Activated naive CD4-positive, alpha-beta T cell treated with Interleukin-2 at 50 U/mL for 16 hours (primary cell): ENCODE measurements at regions not wholly inside any gene's neighbourhood (a gene's known extent, or its start where the extent isn't known, plus 50 kb on each side); places are given as distances from the start of the nearest gene placed in this dataset.
A peak's percentile ranks its signal among the peaks of the same experiment; 100 is the strongest.

Experiments
- DNase-seq: peaks from one replicate; pipeline ENCODE4 v3.0.0-alpha.2; 2020

GRCh38 chr6:56375806-56376205 is 128.4 kb upstream of the COL21A1 start:
- DNase-seq = no peak

- no peak for DNase-seq
These were observed 127.5 kb upstream of the COL21A1 start for GRCh38 chr6:56374841-56375369.

DNA sequence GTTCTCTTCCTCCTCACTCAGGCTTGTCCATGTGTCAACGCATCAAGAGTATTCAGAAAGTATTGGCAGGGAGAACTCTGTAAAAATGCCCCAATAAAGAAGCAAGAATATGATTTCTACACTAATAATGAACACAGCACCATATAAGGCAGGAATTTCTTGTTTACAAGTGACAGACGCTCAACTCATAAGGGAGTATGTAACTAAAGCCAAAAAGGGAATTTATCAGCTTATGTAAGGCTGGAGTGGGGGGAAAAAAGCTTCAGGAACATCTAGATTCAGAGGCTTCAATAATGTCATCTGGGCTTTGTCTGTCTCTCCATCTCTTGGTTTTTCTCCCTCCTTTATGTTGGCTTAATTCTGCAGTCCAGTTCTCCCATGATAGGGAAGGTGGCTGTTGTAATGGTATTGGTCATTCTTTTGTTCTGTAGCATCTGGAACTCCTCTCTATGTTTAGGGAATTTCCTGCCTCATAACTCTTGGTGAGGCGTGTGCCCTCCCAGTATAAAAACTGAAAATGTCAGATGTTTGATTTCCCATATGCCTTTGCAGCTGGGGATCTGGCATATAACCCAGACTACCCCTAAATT is 125.1 kb upstream of the COL21A1 start:
- DNase-seq = no peak

- DNase-seq = no peak
These were observed 123.3 kb upstream of the COL21A1 start for GRCh38 chr6:56370561-56371211.

GRCh38 chr6:56370127-56370540 is 122.8 kb upstream of the COL21A1 start:
- DNase-seq = no peak

- no peak for DNase-seq
These were observed 121.1 kb upstream of the COL21A1 start for GRCh38 chr6:56368491-56368890.

- DNase-seq = no peak
These were observed 118.9 kb upstream of the COL21A1 start for GRCh38 chr6:56366141-56366852.

- DNase-seq = no peak
These were observed 117.5 kb upstream of the COL21A1 start for GRCh38 chr6:56364827-56365339.

DNA sequence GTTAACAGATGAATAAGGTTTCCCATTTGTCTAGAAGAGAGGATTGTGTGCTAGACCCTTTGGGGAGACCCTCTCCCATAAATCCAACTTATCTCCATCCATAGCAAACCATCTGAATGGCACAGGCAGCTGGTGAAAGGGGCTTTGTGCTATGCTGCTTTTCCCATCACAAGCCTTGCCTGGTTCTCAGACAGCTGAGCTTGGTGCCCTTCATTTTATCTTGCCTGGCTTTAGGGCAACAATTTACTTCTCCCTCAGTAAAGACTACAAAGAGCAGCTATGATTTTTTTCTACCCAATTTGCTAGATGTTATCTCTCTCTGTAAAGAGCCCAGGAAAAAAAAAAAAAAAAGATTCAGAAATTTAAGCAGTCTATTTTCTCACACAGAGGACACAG is 117.0 kb upstream of the COL21A1 start:
- no peak for DNase-seq

- no peak for DNase-seq
These were observed 116.5 kb upstream of the COL21A1 start for GRCh38 chr6:56363796-56364430.

GRCh38 chr6:56361812-56362211 is 114.4 kb upstream of the COL21A1 start:
- no peak for DNase-seq

DNA sequence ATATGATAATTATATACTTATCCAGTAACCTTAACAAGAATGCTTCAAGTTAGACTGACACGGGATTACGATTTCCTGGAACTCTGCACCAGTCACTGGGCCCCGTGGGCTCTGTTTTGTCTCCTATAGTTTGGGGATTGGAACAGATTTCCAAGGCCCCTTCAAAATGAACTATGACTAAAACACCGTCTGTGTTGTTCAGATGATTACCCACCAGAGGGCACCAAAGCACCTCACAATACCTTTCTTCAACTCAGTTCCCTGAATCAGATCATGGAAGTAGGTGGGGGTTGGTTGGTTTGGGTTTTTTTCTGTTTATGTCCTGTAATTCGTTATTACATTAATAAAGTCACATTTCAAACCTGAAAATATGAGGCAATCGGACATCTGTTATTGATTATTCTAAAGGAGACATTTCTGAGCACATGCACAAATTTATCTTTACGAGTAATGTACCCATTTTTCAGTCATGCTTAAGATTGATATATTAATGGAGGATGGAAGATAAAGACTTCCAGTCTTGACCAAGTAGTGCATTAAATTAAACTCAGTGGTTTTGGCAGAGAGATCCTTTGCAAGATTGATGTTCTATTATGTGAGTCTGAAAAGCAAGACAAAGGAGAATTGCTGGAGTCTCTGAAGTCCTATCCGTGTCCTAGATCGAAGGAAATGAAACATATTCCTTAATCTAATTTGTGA is 112.0 kb upstream of the COL21A1 start:
- DNase-seq = peak; percentile 42

DNA sequence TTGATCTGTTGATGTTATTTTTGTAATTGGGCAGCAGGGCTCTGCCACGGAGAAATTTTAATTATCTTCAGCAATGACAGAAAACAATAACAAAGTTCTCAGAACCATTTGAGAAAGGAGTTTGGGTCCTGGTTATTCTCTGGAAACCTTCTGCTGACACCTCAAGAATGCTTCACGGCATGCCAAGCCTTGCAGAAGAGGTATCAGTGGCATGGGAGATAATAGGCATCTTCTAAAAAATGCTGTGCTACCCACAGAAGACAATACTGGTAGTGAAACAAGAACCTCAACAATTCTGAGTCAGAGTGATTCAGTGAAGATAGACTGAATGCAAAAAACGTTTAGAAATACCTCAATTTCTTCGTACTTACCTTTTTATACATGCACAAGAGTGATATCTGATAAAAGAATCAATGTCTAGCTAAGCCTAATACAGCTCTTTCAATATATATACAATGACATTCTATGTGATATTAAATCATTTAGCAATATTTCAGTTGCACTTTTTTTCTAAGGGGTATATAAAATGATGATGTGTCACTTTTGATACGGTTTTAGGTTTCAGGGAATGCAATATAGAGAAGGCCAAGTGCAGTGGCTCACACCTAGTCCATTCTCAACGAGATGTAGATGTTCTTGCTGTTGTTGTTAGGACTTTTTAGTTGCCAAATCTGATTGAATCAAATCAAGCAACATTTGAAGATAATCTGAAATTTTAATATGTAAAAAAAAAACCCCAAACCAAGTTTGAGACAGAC is 110.4 kb upstream of the COL21A1 start:
- no peak for DNase-seq

- no peak for DNase-seq
These were observed 109.0 kb upstream of the COL21A1 start for GRCh38 chr6:56356426-56356825.

DNA sequence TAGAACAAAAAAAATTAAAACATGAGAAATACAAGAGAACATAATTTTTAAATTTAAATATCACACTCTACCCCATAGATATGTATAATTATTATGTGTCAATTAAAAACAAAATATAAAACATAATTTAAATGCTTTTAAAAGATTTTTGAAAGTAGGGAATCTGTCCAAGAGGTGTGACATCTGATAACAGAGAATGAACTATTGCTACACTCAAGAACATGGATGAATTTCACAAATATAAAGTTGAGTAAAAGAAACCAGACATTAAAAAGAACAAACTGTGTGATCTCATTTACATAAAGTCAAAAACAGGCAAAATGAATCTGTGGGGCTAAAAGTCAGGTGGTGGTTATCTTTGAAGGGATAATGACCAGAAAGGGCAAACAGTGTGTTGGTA is 106.5 kb upstream of the COL21A1 start:
- DNase-seq = no peak

DNA sequence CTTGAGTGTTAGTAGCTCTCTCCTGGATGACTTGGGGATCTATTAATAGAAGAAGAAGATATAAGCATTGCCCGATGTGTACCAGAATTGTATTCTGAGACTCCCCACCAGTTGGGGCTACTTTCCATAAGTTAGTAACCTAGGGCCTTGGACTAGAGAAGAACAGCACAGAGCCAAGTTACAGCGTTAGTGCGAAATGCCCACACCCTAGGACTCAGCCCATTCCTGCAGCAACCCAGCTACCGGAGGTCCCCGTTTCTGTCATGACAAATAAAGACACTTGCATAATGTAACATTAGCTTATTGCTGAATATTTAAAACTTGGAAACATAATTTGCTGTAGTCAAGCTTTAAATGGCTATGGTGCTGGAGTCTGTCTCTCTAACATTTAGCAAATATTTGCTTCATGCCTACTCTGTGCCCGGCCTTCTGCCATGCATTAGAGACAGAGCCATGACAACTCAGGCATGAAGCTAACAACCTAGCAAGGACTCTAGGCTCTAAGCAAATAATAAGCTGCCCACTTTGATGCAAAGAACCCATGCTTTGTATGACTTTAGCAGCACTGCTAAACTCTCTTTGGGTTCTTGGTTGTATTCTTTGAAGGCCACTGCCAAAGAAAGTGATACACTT is 103.4 kb upstream of the COL21A1 start:
- no peak for DNase-seq

- DNase-seq = no peak
These were observed 101.8 kb upstream of the COL21A1 start for GRCh38 chr6:56349194-56349593.

- DNase-seq = no peak
These were observed 101.2 kb upstream of the COL21A1 start for GRCh38 chr6:56348578-56348977.

GRCh38 chr6:56347526-56347925 is 100.1 kb upstream of the COL21A1 start:
- no peak for DNase-seq

GRCh38 chr6:56346958-56347357 is 99.6 kb upstream of the COL21A1 start:
- DNase-seq = no peak

DNA sequence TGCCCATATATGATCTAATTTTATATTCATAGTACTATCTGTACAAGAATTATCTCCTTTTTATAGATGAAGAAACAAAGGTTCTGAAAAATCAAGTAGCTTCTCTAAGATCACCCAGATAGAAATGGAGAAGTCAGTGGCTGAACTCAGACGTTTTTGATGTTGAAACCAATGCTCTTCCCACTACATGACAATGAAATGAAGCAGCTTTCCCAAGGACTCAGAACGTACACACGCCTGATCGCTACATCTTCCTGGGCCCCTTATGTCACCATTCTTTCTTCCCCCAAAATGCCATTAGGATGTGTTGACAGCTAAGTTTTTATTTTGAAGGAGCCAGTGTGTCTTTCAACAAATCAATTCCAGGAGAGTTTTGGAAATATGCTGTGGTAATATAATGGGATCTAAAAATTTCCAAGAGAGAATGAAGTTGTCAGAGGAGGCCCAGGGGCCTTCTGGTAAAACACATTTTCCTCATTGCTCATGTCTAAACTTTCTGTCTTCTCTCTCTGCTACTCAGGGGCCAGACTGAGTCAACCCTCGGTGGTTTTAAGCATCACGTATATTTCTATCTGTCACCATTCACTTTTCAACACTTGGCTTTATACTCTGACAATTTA is 98.1 kb upstream of the COL21A1 start:
- no peak for DNase-seq
